ENCODE measurements at regions not wholly inside any gene's neighbourhood (a gene's known extent, or its start where the extent isn't known, plus 50 kb on each side); places are given as distances from the start of the nearest gene placed in this dataset.

DNA sequence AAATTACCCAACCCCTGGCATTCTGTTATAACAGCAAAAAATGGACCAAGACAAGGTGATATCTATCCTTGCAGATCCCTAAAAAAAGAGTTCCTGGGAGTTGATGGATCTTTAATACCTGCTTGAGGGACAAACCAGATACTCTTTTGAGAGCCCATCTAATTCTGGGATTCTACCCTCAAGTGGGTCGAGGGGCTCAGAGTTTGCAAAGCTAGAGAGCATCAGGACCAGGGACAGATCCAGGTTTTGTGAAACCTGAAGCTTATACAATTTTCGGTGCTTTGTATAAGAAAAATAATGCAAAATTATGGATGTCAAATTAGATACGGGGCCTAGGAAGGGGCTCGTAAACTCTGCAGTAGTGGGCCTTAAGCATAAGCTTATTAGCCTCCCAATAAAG is 130.5 kb upstream of the CRHR1 start:
- no peaks in the 10 kb centered on the region for H3K9me3 ChIP-seq
- WGBS, 2 donors: 62 to 63% methylated on average over 4 of the region's 4 CpGs
- H3K4me1 ChIP-seq: no peaks in the 10 kb centered on the region
- TF ChIP-seq POLR2A (IDR thresholded peaks at IDR 0.05): no peak
- TF ChIP-seq, protein P1, sequence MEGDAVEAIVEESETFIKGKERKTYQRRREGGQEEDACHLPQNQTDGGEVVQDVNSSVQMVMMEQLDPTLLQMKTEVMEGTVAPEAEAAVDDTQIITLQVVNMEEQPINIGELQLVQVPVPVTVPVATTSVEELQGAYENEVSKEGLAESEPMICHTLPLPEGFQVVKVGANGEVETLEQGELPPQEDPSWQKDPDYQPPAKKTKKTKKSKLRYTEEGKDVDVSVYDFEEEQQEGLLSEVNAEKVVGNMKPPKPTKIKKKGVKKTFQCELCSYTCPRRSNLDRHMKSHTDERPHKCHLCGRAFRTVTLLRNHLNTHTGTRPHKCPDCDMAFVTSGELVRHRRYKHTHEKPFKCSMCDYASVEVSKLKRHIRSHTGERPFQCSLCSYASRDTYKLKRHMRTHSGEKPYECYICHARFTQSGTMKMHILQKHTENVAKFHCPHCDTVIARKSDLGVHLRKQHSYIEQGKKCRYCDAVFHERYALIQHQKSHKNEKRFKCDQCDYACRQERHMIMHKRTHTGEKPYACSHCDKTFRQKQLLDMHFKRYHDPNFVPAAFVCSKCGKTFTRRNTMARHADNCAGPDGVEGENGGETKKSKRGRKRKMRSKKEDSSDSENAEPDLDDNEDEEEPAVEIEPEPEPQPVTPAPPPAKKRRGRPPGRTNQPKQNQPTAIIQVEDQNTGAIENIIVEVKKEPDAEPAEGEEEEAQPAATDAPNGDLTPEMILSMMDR (IDR thresholded peaks at IDR 0.05): no peak
- no peak overlapping the region for H3K27ac ChIP-seq
- no peaks in the 10 kb centered on the region for H3K27me3 ChIP-seq
- intact Hi-C loops (cut with DNase I; ENCODE audit: low total_unique reads): no loop called here
- no peak overlapping the region for H3K4me3 ChIP-seq
- no peaks in the 10 kb centered on the region for H3K36me3 ChIP-seq (ENCODE audit: low read depth, missing control alignments)
- DNase-seq: no peak

DNA sequence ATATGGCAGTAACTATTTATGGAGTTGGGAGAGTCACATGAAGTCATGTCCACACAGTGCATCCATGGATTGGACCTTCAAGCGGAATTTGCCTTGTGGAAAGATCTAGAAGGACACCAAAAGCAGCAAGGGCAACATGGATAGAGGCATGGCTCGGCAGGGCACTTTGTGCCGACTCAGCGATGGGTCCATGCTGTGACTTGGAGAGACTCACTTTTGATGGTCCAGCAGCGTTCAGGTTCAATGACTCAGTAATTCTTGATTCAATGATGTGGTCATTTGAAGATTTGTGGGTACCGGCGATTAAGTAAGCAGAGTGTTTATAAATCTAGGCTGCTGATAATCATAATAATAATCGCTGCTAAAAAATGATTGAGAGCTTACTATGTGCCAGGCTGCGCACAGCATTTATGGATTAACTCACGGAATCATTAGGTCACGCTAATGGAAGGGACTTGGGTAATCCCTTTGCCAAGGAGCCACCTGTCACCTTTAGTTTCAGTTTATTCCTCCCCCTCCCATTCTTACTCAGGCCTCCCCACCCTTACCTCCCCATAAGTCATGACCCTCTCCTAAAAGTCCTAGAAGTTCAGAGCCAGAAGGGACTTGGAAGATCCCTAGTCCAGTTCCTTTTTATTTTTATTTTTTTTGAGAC is 127.5 kb upstream of the CRHR1 start:
- Histone ChIP-seq H3K27ac (no peak overlapping the region), H3K27me3 (no peaks in the 10 kb centered on the region), H3K4me3 (no peak overlapping the region), H3K4me1 (no peaks in the 10 kb centered on the region), H3K9me3 (no peaks in the 10 kb centered on the region), H3K36me3 (ENCODE audit: low read depth, missing control alignments) (no peaks in the 10 kb centered on the region)
- no peak for TF ChIP-seq POLR2A (IDR thresholded peaks at IDR 0.05)
- TF ChIP-seq, protein P1 (IDR thresholded peaks at IDR 0.05): no peak
- intact Hi-C loops (cut with DNase I; ENCODE audit: low total_unique reads): no loop called here
- WGBS, 2 donors: 92 to 96% methylated on average over 11 of the region's 11 CpGs
- DNase-seq: no peak

DNA sequence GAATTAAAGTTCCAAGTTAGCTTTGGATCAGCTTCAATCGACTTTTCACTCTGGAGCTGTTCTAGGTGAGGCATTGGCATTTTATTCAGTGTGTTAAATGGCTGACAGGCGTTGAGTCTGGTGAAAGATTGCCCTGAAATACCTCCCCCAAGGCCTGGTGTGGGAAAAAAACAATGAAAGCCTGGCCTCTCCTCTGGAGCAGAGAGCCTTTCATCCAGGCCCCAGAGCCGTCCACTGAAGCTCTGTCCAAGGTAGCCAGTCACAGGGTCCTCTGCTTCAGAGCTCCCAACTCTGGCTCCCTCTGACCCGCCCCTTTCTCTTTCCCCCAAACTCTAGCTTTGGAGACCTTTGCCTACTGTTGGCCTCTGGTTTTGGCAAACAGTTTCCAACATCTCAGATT is 123.6 kb upstream of the CRHR1 start:
- Histone ChIP-seq H3K4me1 (no peaks in the 10 kb centered on the region), H3K27me3 (no peaks in the 10 kb centered on the region), H3K9me3 (no peaks in the 10 kb centered on the region), H3K4me3 (no peak overlapping the region), H3K36me3 (ENCODE audit: low read depth, missing control alignments) (no peaks in the 10 kb centered on the region), H3K27ac (no peak overlapping the region)
- no peak for TF ChIP-seq POLR2A (IDR thresholded peaks at IDR 0.05)
- TF ChIP-seq, protein P1 (IDR thresholded peaks at IDR 0.05): no peak
- no peak for DNase-seq
- intact Hi-C loops (cut with DNase I; ENCODE audit: low total_unique reads): no loop called here
- 55 to 59% methylated on average over 4 of the region's 4 CpGs for WGBS, 2 donors

DNA sequence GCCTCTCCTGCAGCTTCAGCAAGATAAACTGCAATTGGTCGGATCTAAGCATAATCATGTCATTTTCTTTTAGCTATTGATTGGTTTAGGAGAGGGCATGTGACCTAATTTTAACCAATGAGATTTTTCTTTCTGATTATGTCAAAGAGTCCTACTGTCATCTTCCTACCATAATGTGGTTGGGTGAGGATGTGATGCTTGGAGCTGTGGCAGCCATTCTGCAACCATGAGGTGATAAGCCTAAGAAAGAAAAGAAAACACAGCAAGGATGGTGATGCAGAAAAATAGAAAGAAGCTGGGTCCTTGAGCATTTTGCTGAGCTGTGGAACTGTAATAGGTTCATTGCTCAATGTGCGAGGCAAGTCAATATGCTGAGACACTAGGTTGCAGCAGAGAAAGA is 121.7 kb upstream of the CRHR1 start:
- TF ChIP-seq, protein P1 (IDR thresholded peaks at IDR 0.05): no peak
- TF ChIP-seq POLR2A (IDR thresholded peaks at IDR 0.05): no peak
- Histone ChIP-seq H3K27ac (no peak overlapping the region), H3K36me3 (ENCODE audit: low read depth, missing control alignments) (no peaks in the 10 kb centered on the region), H3K4me1 (no peaks in the 10 kb centered on the region), H3K9me3 (no peaks in the 10 kb centered on the region), H3K4me3 (no peak overlapping the region), H3K27me3 (no peaks in the 10 kb centered on the region)
- intact Hi-C loops (cut with DNase I; ENCODE audit: low total_unique reads): no loop called here
- no peak for DNase-seq
- 91 to 93% methylated on average over 2 of the region's 2 CpGs for WGBS, 2 donors

DNA sequence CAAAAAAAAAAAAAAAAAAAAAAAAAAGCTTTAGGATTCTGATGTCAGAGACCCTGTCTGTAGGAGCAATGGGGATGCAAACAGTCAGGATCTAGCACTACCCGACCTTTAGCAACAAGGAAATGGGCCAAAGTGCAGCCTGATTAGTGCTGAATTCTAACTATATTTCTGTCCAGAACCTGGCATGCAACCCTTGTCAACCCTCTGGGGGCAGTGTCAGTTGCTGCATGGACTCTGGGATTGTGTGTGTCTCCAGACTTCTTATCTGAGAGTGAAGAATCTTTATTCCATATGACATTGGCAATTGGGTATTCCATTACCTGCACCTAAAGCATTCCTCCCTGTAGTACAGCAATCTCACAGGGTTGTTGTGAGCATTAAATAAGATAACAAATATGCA is 120.3 kb upstream of the CRHR1 start:
- Histone ChIP-seq H3K36me3 (ENCODE audit: low read depth, missing control alignments) (no peaks in the 10 kb centered on the region), H3K4me1 (no peaks in the 10 kb centered on the region), H3K27me3 (no peaks in the 10 kb centered on the region), H3K9me3 (no peaks in the 10 kb centered on the region), H3K4me3 (no peak overlapping the region), H3K27ac (no peak overlapping the region)
- TF ChIP-seq, protein P1 (IDR thresholded peaks at IDR 0.05): no peak
- no peak for TF ChIP-seq POLR2A (IDR thresholded peaks at IDR 0.05)
- intact Hi-C loops (cut with DNase I; ENCODE audit: low total_unique reads): no loop called here
- no peak for DNase-seq
- WGBS, 2 donors: 60 to 65% methylated on average over 1 of the region's 1 CpG

All from testis (tissue), 2 donors.